Muscle of back (tissue), 3 donors: ENCODE measurements at regions not wholly inside any gene's neighbourhood (a gene's known extent, or its start where the extent isn't known, plus 50 kb on each side); places are given as distances from the start of the nearest gene placed in this dataset.

Source experiments
- DNase-seq, 3 donors: peaks; one replicate each; pipeline versions ENCODE4 v3.0.0 to v3.0.0-alpha.2; 2013

DNA sequence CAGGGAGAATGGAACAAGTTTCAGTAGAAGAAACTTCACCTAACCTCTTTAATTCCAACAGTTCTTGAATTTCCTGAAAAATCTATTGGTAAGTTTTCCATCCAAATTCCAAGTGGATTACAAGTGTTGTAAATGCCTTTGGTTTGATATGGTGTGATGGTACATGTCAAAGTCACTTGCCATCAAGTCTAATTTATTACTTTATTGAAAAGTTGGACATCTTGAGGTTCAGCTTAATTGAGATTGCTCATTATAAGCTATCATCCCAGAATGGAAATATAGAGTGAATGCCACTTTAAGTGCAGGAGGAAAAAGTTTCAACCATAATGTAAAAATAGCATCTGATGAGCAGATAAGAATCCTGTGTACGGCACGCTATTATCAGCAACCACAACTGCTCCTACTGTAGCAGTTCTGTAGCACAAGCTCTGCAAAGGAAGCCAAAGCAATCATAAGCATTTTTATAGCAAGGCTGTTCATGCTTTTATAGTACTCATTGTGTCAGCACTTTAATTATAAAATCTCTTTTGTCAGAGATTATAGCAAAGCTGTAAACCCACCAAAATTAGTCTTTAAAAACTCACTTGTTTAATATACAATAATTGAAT, 991.8 kb upstream of the PHF14 start:
- DNase-seq = no peak

GRCh38 chr7:9983048-9983447, 990.6 kb upstream of the PHF14 start:
- no peak for DNase-seq

GRCh38 chr7:10015687-10016086, 958.0 kb upstream of the PHF14 start:
- no peak for DNase-seq

DNA sequence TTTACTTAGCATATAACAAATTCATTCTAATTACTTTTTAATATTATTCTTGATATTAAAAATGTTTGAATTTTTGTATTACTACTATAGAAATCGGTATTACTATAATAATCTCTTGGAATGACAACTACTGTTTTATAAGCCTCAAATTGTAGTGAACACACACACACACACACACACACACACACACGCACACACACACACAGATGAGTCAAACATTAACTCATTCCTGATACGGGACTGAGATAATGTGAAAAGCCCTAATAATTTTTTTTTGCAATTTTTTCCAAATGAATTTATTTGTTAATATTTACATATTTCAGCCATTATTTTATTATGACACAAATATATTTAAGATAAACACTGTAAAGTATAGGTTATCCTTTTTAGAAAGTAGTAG, 951.2 kb upstream of the PHF14 start:
- no peak for DNase-seq

- DNase-seq = peak in 1 of 3 donors; percentile 2
Observed at GRCh38 chr7:10022957-10023356, 950.7 kb upstream of the PHF14 start.

DNA sequence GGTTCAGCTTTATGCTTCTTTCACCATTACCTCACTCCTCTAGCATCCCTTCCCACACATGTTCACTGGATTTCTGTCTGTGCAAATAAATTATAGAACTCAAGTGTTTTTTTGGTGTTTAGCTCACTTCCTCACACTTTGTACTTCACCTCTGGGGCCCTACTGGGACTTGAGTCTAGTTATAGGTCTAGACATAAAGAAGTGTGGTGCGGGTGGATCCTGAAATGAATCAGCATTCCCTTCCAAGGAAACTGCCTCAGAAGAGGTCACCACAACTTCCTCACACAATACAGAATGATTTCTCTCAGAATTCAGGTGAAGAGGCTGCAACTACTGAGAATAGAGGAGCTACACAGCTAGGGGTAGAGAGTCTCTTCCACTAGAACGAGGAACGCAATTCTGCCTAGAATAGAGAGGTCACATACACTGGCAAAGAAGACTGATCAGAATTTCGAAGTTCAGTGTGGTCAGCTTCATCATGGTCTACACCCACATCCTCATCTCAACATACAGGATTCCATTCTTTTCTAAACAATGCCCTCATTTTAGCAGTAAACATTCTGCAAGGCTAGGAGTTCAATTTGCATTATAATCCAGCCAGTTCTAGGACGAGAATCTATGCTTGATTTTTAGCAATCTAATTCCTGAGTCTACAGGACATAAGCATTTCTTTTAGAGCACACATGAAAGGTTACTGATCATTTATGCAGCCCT, 938.7 kb upstream of the PHF14 start:
- DNase-seq = no peak

- DNase-seq = peak in 1 of 3 donors; percentile 7
Observed at GRCh38 chr7:10036693-10037092, 937.0 kb upstream of the PHF14 start.

DNA sequence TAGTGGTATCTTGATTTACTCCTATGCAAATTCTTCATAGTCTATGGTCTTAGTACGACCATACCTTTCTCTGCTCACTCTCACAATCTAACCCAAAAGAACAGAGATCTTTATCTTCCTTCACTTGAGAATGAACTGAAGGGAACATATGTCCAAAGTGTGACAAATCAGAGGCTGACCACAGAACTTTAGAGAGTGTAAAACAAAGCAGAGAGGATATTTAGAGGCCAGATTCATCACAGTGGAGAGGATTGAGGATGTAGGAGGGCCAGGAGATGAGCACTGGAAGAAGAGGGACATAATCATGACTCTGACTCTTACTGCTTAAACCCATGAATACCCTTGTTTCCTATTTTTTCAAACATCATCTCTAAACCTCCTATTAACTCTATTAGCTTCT, 935.3 kb upstream of the PHF14 start:
- no peak for DNase-seq

DNA sequence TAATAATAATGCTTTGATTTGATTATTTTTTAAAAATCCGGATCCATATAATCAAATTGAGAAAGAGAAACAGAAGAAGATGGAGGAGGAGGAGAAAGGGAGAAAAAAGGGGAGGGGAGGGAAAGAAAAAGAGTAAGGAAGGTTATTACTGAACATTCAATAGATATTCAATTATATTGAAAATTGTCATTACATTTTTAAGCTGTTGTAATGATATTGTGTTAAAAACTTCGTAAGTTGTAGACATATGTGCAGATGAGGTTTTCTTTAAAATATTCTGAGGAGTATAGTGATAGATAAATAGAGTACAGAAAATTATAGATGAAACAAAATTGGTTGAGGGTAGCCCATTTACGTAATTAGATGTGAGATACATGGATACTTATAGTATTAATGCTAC, 933.0 kb upstream of the PHF14 start:
- no peak for DNase-seq

- DNase-seq = no peak
Observed at GRCh38 chr7:10070899-10071298, 902.8 kb upstream of the PHF14 start.

DNA sequence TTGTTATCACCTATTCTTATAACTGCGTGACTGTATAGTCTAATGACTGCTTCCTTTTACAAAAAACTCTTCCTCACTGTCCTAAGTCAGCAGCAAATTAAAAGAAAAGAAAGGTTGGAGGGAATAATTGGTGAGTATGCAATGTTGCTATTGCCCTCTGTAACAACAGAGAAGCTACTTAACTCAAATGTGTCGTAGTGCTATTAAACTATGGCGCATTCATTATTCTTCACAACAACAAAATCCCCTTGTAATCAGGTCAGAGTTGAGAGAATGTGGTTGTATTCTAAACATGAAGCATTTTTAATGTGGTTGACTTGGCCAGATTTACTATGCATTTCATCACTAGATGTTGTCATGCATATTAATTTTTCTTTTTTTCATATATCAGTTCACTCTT, 897.8 kb upstream of the PHF14 start:
- no peak for DNase-seq

DNA sequence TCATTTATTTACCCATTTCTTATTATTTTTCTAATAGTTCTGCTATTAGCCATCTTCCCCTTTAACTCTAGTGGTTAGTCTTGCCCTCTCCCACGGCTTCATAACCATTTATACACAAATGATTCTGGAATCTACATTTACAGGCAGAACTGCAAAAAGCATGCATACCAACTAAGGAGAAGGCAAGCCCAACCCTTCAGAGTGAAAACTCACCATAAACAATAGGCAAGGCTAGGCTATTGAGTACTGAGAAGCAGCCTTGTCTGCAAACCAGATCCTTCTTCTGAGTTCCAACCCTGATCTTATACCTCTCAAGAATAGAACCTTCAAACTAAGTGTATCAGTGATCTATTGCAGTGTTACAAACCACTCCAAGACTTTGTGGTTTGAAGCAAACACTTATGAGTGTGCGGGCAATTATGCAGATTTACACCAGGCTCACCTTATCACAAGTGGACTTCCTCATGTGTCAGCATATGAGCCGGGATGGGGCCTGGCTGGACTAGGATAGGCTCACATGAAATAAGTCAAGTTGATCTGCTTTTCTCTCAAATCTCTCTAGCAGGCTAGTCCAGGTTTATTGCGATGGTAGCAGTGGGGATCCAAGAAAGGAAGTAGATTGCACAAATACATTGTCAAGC, 896.9 kb upstream of the PHF14 start:
- DNase-seq = no peak

GRCh38 chr7:10079572-10079971, 894.1 kb upstream of the PHF14 start:
- DNase-seq = no peak

DNA sequence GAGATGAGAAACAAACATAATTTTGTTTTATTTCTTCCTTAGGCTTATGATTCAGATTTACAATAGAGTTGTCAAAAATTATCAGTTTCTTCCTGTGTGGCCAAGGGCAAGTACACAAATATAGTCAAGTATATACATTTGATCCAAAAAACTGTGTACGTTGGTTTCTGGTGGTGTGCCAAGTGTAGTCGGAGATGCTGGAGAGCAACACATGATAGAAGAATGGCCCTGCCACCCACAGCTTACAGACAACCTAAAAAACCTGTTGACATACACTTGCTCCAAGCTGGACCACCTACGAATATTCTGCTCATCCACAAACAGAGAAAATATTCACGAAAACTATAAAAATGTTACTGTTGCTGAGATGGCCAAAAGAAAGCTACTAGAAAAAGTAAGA, 890.8 kb upstream of the PHF14 start:
- DNase-seq = no peak

DNA sequence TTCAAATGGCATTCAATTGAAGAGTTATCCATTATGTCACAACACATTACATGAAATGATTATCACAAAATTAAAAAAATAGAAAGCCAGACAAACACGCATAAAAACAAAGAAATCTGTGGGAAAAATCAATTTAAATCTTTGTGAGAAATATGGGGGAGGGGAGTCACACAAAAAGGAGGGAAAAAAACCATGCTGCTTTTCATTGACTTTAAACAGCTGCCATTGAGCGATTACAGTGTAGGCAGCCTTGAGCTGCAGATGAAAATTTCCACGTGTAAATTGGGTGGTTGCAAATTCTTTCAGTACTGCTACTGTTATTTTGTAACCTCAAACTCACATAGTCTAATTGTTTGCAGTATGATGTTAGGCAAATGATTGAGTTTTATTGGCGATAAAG, 889.9 kb upstream of the PHF14 start:
- no peak for DNase-seq

- DNase-seq = no peak
Observed at GRCh38 chr7:10085231-10085630, 888.4 kb upstream of the PHF14 start.

DNA sequence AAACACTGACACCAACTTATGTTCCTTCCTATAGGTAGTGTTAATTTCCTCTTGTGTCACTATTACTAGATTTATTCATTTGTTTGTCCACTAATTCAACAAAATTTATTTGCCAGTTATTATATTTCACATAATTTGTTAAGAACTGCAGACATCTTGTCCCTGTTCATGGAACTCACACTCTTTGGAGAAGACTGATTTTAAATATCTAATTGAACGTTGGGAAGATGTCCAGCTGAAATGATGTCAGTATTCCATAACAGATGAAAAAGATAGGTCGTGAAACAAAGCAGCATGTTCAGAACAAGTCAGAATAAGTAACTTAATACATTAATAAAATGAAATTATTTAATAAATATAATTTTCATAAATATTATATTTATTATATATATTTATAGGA, 873.1 kb upstream of the PHF14 start:
- DNase-seq = no peak

GRCh38 chr7:10101351-10101750, 872.3 kb upstream of the PHF14 start:
- no peak for DNase-seq

- no peak for DNase-seq
Observed at GRCh38 chr7:10104292-10104691, 869.4 kb upstream of the PHF14 start.

- no peak for DNase-seq
Observed at GRCh38 chr7:10106609-10107008, 867.1 kb upstream of the PHF14 start.

- no peak for DNase-seq
Observed at GRCh38 chr7:10116511-10116910, 857.2 kb upstream of the PHF14 start.

DNA sequence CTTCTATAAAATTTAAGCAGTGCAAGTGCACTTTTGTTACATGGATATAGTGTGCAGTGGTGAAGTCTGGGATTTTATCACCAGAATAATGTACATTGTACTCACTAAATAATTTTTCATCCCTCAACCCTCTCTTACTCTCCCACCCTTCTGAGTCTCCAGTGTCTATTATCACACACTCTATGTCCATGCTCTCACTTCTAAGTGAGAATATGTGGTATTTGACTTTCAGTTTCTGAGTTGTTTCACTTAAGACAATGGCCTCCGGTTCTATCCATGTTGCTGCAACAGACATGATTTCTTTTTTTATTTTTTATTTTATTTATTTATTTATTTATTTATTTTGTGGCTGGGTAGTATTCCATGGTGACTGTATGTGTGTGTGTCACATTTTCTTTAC, 855.9 kb upstream of the PHF14 start:
- no peak for DNase-seq

DNA sequence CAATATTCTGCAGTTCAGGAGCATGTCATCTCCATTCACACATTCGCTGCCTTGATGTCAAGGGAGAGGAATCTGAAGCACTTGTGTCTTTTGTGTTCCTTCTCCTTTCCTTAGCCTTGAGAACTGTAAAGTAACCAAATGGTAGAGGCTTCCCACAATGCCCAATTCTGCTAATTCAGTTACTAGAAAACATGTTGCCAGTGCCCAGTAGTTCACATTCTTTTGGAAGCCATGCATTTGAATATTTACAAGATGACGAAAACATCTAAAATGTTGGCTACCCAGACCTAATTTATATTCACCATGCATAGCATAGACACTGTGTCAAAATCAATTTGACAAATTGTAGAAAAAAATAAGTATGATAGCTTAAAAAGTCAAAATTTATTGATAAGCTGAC, 852.7 kb upstream of the PHF14 start:
- DNase-seq = no peak

DNA sequence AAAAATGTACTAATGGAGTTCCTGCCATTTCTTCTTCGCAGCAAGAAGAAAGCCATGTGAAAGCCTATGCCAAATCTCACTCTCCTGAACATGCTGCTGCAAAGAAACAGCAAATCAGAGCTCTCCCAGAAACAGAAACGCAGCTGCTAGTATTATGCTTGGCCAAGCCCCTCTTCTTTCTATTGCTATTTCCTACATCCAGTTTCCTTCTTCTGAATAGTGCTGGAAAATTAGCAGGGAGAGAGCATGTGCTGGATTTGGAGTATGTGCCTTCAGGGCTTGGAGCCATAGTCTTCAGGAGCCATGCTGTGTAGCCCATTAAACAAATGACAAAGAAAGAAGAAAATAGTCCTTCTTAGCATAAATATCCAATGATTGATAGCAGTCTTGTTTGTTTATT, 852.0 kb upstream of the PHF14 start:
- DNase-seq = peak; percentile 26 to 72 (median 34)
